ENCODE measurements at regions not wholly inside any gene's neighbourhood (a gene's known extent, or its start where the extent isn't known, plus 50 kb on each side); places are given as distances from the start of the nearest gene placed in this dataset.

GRCh38 chr14:31988244-31988643 lies 88.9 kb upstream of the ARHGAP5 start:
- Histone ChIP-seq H3K9ac (ENCODE audit: low read depth, low read length, poor library complexity, severe bottlenecking) (no peak overlapping the region), H4K20me1 (ENCODE audit: insufficient read depth, low read length, poor library complexity, severe bottlenecking) (no peaks in the 10 kb centered on the region), H3K27me3 (ENCODE audit: insufficient read depth, low read length, poor library complexity, severe bottlenecking) (no peaks in the 10 kb centered on the region), H3K9me2 (replicated peaks; ENCODE audit: low read depth, low read length) (no peaks in the 10 kb centered on the region), H3K4me3 (ENCODE audit: low read length, poor library complexity, severe bottlenecking) (no peak overlapping the region), H3K4me1 (ENCODE audit: insufficient read depth, low read length, poor library complexity, severe bottlenecking) (peaks cover 11% of the 10 kb centered on the region), H2AFZ (ENCODE audit: low read length) (no peak overlapping the region), H3K4me2 (ENCODE audit: low read depth, low read length, poor library complexity, severe bottlenecking) (no peak overlapping the region), H3K36me3 (ENCODE audit: insufficient read depth, low read length) (no peaks in the 10 kb centered on the region), H3K9me3 (ENCODE audit: insufficient read depth, low read depth, low read length) (0 out of 2 replicates have a peak, but pooled peaks cover 5% of the 10 kb centered on the region), H3F3A (ENCODE audit: low read depth) (no peaks in the 10 kb centered on the region), H3K79me2 (ENCODE audit: insufficient read depth, low read length) (no peaks in the 10 kb centered on the region)
- TF ChIP-seq CTCF (conservative IDR thresholded peaks at IDR 0.05; ENCODE audit: low read length) (no peak), EZH2phosphoT487 (IDR thresholded peaks at IDR 0.05; ENCODE audit: borderline replicate concordance) (no peak)

- TF ChIP-seq CTCF (conservative IDR thresholded peaks at IDR 0.05; ENCODE audit: low read length) (no peak), EZH2phosphoT487 (IDR thresholded peaks at IDR 0.05; ENCODE audit: borderline replicate concordance) (no peak)
- no peaks in the 10 kb centered on the region for H3K27me3 ChIP-seq (ENCODE audit: insufficient read depth, low read length, poor library complexity, severe bottlenecking)
- H4K20me1 ChIP-seq (ENCODE audit: insufficient read depth, low read length, poor library complexity, severe bottlenecking): no peaks in the 10 kb centered on the region
- H2AFZ ChIP-seq (ENCODE audit: low read length): no peak overlapping the region
- no peak overlapping the region for H3K4me2 ChIP-seq (ENCODE audit: low read depth, low read length, poor library complexity, severe bottlenecking)
- no peak overlapping the region for H3K9ac ChIP-seq (ENCODE audit: low read depth, low read length, poor library complexity, severe bottlenecking)
- H3K36me3 ChIP-seq (ENCODE audit: insufficient read depth, low read length): no peaks in the 10 kb centered on the region
- no peak overlapping the region for H3K4me3 ChIP-seq (ENCODE audit: low read length, poor library complexity, severe bottlenecking)
- no peaks in the 10 kb centered on the region for H3F3A ChIP-seq (ENCODE audit: low read depth)
- H3K79me2 ChIP-seq (ENCODE audit: insufficient read depth, low read length): no peaks in the 10 kb centered on the region
- H3K4me1 ChIP-seq (ENCODE audit: insufficient read depth, low read length, poor library complexity, severe bottlenecking): no peaks in the 10 kb centered on the region
- H3K9me3 ChIP-seq (ENCODE audit: insufficient read depth, low read depth, low read length): 0 out of 2 replicates have a peak, but pooled peaks cover 5% of the 10 kb centered on the region
- no peaks in the 10 kb centered on the region for H3K9me2 ChIP-seq (replicated peaks; ENCODE audit: low read depth, low read length)
Observed at GRCh38 chr14:31990183-31990857, 86.8 kb upstream of the ARHGAP5 start.

GRCh38 chr14:31990926-31991572 lies 86.1 kb upstream of the ARHGAP5 start:
- TF ChIP-seq CTCF (conservative IDR thresholded peaks at IDR 0.05; ENCODE audit: low read length) (no peak), EZH2phosphoT487 (IDR thresholded peaks at IDR 0.05; ENCODE audit: borderline replicate concordance) (no peak)
- H3F3A ChIP-seq (ENCODE audit: low read depth): no peaks in the 10 kb centered on the region
- H3K4me1 ChIP-seq (ENCODE audit: insufficient read depth, low read length, poor library complexity, severe bottlenecking): no peaks in the 10 kb centered on the region
- no peak overlapping the region for H3K4me2 ChIP-seq (ENCODE audit: low read depth, low read length, poor library complexity, severe bottlenecking)
- H3K27me3 ChIP-seq (ENCODE audit: insufficient read depth, low read length, poor library complexity, severe bottlenecking): no peaks in the 10 kb centered on the region
- H4K20me1 ChIP-seq (ENCODE audit: insufficient read depth, low read length, poor library complexity, severe bottlenecking): no peaks in the 10 kb centered on the region
- no peaks in the 10 kb centered on the region for H3K79me2 ChIP-seq (ENCODE audit: insufficient read depth, low read length)
- H3K4me3 ChIP-seq (ENCODE audit: low read length, poor library complexity, severe bottlenecking): no peak overlapping the region
- no peaks in the 10 kb centered on the region for H3K36me3 ChIP-seq (ENCODE audit: insufficient read depth, low read length)
- no peaks in the 10 kb centered on the region for H3K9me2 ChIP-seq (replicated peaks; ENCODE audit: low read depth, low read length)
- no peak overlapping the region for H3K9ac ChIP-seq (ENCODE audit: low read depth, low read length, poor library complexity, severe bottlenecking)
- H3K9me3 ChIP-seq (ENCODE audit: insufficient read depth, low read depth, low read length): 0 out of 2 replicates have a peak, but pooled peaks cover 3% of the 10 kb centered on the region
- H2AFZ ChIP-seq (ENCODE audit: low read length): no peak overlapping the region
